K562 (cell line): ENCODE measurements at regions not wholly inside any gene's neighbourhood (a gene's known extent, or its start where the extent isn't known, plus 50 kb on each side); places are given as distances from the start of the nearest gene placed in this dataset.

Source experiments
- ATAC-seq: fragments of 200-7000 bp; cut with Tn5 transposase; 3 replicates; pipeline ENCODE4 v1.9.1; 2020; ENCODE audit warnings: moderate library complexity
- BruUV-seq: library from RNA; stranded (reverse); fragments of 400-500 nt; replicated peaks from 2 replicates; lab custom pipeline; 2021; lab: Mats Ljungman, UMichigan
- CTCF ChIA-PET: fragments of 300-600 bp; formaldehyde crosslinking; extraction: SDS; loops from one replicate; lab custom pipeline; 2021; ENCODE audit warnings: low intra/inter-chr PET ratio; lab: Yijun Ruan, JAX
- POLR2A ChIA-PET: fragments of 300-600, 350-650 bp; sonication (Branson Sonifier 250); formaldehyde crosslinking; extraction: SDS; loops from one replicate; lab custom pipeline; 2021; ENCODE audit warnings: antibody characterized with exemption, inconsistent platforms; lab: Yijun Ruan, JAX
- DNase-seq, 4 experiments: peaks; one replicate each; pipeline versions ENCODE4 v3.0.0 to v3.0.0-alpha.2; 2011 to 2018; ENCODE audit warnings: low spot score in 3 of 4, mixed read lengths in 3 of 4; ENCODE audit errors: extremely low read depth in 1 of 4
- FAIRE-seq: peaks from 2 replicates; lab custom pipeline; 2011; peaks lifted over from hg19 to GRCh38; lab: Jason Lieb, UNC
- H2AFZ ChIP-seq: 2 replicates; pipeline ENCODE4 v1.6.0; 2011; ENCODE audit warnings: low read depth, low read length, control low read depth, inconsistent platforms
- H3K27ac ChIP-seq: fragments of 200-600 bp; 3 replicates; pipeline ENCODE4 v1.8.0; 2011; ENCODE audit warnings: low read depth, mild to moderate bottlenecking, control low read depth, inconsistent platforms, low read length, moderate library complexity, mixed read lengths; ENCODE audit errors: extremely low read depth
- H3K27me3 ChIP-seq, 2 experiments: fragments of 300-600 bp in 1 of 2; 2 replicates in 1 of 2; 3 replicates in 1 of 2; pipeline versions ENCODE4 v1.6.0 to v1.8.0; 2011; ENCODE audit warnings: inconsistent platforms in 2 of 2, low read length in 2 of 2, mild to moderate bottlenecking in 1 of 2, mixed read lengths in 1 of 2, moderate library complexity in 1 of 2; ENCODE audit not compliant: control insufficient read depth in 2 of 2, insufficient read depth in 2 of 2
- H3K36me3 ChIP-seq: fragments of 300-600 bp; 3 replicates; pipeline ENCODE4 v1.8.0; 2011; ENCODE audit warnings: mild to moderate bottlenecking, low read length, inconsistent platforms; ENCODE audit not compliant: control insufficient read depth, insufficient read depth
- H3K4me1 ChIP-seq, 2 experiments: fragments of 200-600 bp in 1 of 2; replicated peaks in 1 of 2; 2 replicates in 1 of 2; 3 replicates in 1 of 2; pipeline versions ENCODE4 v1.5.1 to v1.8.0; 2011; ENCODE audit warnings: inconsistent platforms in 2 of 2, low read length in 2 of 2, mild to moderate bottlenecking in 1 of 2, mixed read lengths in 1 of 2, moderate library complexity in 1 of 2; ENCODE audit not compliant: control insufficient read depth in 2 of 2, insufficient read depth in 2 of 2
- H3K4me2 ChIP-seq: 2 replicates; pipeline ENCODE4 v1.6.1; 2011; ENCODE audit warnings: low read length, control low read depth, inconsistent platforms, mixed read lengths; ENCODE audit not compliant: insufficient read depth
- H3K4me3 ChIP-seq: fragments of 200-600 bp; sonication (generic), shearing (Covaris generic); 2 replicates; pipeline ENCODE4 v1.5.1; 2016; ENCODE audit warnings: control low read depth, inconsistent platforms
- H3K79me2 ChIP-seq: fragments of 200-600 bp; 3 replicates; pipeline ENCODE4 v1.8.0; 2011; ENCODE audit warnings: low read length, inconsistent platforms; ENCODE audit not compliant: control insufficient read depth, insufficient read depth
- H3K9ac ChIP-seq, 2 experiments: 2 replicates each; pipeline versions ENCODE4 v1.6.0 to v1.6.1; 2011; ENCODE audit warnings: low read depth in 2 of 2, low read length in 2 of 2, control low read depth in 1 of 2, inconsistent platforms in 1 of 2, mild to moderate bottlenecking in 1 of 2, mixed read lengths in 1 of 2; ENCODE audit not compliant: insufficient read depth in 1 of 2
- H3K9me1 ChIP-seq: one replicate; pipeline ENCODE4 v1.6.0; 2011; ENCODE audit warnings: inconsistent platforms, mild to moderate bottlenecking, low read length, moderate library complexity; ENCODE audit not compliant: control insufficient read depth, insufficient read depth
- H3K9me3 ChIP-seq: replicated peaks from 2 replicates; pipeline ENCODE4 v1.5.1; 2011; ENCODE audit warnings: low read depth, low read length, inconsistent platforms; ENCODE audit not compliant: control insufficient read depth, insufficient read depth
- H4K20me1 ChIP-seq: replicated peaks from 2 replicates; pipeline ENCODE4 v1.6.1; 2011; ENCODE audit warnings: low read length, inconsistent platforms, mixed read lengths; ENCODE audit not compliant: control insufficient read depth, insufficient read depth
- CBFB ChIP-seq: sonication (generic); formaldehyde crosslinking; IDR thresholded peaks from 2 replicates; pipeline ENCODE4 v1.4.0; 2020; ENCODE audit warnings: mild to moderate bottlenecking, missing genetic modification reagents
- ELF2 ChIP-seq: fragments of 250-450 bp; sonication (Bioruptor Pico); IDR thresholded peaks from 2 replicates; pipeline ENCODE4 v1.5.0; 2021; ENCODE audit warnings: mild to moderate bottlenecking
- GABPB1 ChIP-seq: sonication (generic); formaldehyde crosslinking; IDR thresholded peaks from 2 replicates; pipeline ENCODE4 v1.8.0; 2022; ENCODE audit warnings: mild to moderate bottlenecking, missing genetic modification reagents
- HDAC3 ChIP-seq: fragments of 450-650 bp; IDR thresholded peaks from 2 replicates; pipeline ENCODE4 v1.6.1; 2018; ENCODE audit warnings: borderline replicate concordance, mild to moderate bottlenecking, moderate library complexity; ENCODE audit not compliant: partially characterized antibody
- HLTF ChIP-seq: fragments of 450-650 bp; IDR thresholded peaks from 2 replicates; pipeline ENCODE4 v1.6.1; 2016
- HNRNPL ChIP-seq: fragments of 200-400 bp; formaldehyde crosslinking; IDR thresholded peaks from 2 replicates; pipeline ENCODE4 v1.6.1; 2017; ENCODE audit warnings: low read depth, mild to moderate bottlenecking, low read length
- KAT8 ChIP-seq: fragments of 450-650 bp; IDR thresholded peaks from 2 replicates; pipeline ENCODE4 v1.6.1; 2016; ENCODE audit warnings: low read depth, mild to moderate bottlenecking
- MED1 ChIP-seq: sonication (generic); formaldehyde crosslinking; IDR thresholded peaks from 2 replicates; pipeline ENCODE4 v1.8.1; 2023; ENCODE audit warnings: missing genetic modification reagents, borderline replicate concordance
- MYNN ChIP-seq, 2 experiments: sonication (generic); formaldehyde crosslinking in 1 of 2; IDR thresholded peaks; 2 replicates each; pipeline versions ENCODE4 v1.5.0 to v1.6.1; 2016 to 2020; ENCODE audit warnings: antibody characterized with exemption in 1 of 2, missing genetic modification reagents in 1 of 2
- STAG1 ChIP-seq: sonication (generic); formaldehyde crosslinking; IDR thresholded peaks from 2 replicates; pipeline ENCODE4 v1.5.0; 2020; ENCODE audit warnings: missing genetic modification reagents, borderline replicate concordance
- TSC22D4 ChIP-seq: fragments of 450-650 bp; IDR thresholded peaks from 2 replicates; pipeline ENCODE4 v1.6.1; 2016; ENCODE audit warnings: missing genetic modification characterization, missing biosample characterization, control low read depth
- ZNF589 ChIP-seq: fragments of 200-800 bp; sonication (Bioruptor generic); IDR thresholded peaks from 2 replicates; pipeline ENCODE4 v1.6.1; 2016; ENCODE audit warnings: low read depth, missing genetic modification characterization, missing compliant biosample characterization
- ZNF695 ChIP-seq: fragments of 450-650 bp; formaldehyde crosslinking; IDR thresholded peaks from 2 replicates; pipeline ENCODE4 v1.4.0; 2020; ENCODE audit warnings: mild to moderate bottlenecking, moderate library complexity
- WGBS: fragments of 100-300 bp; shearing (Covaris generic); methylation state at CpG from one replicate; pipeline ENCODE4 v1.1.6; 2016; ENCODE audit warnings: low coverage, mixed read lengths; ENCODE audit not compliant: insufficient coverage; ENCODE audit errors: missing lambda C conversion rate; 5-methylcytosine and 5-hydroxymethylcytosine counted together
- in situ Hi-C: fragments of 300-500 bp; cut with MboI; formaldehyde crosslinking; loops from 4 replicates; pipeline ENCODE4 v1.15.0; 2018; ENCODE audit warnings: inconsistent platforms, mixed read lengths
- intact Hi-C: fragments of 100-400 bp; cut with micrococcal nuclease; formaldehyde crosslinking; loops from 2 replicates; pipeline ENCODE4 v1.14.2; 2022
- TF ChIP-seq, protein P1 (sequence below): sonication (generic); formaldehyde crosslinking; IDR thresholded peaks from 2 replicates; pipeline ENCODE4 v1.8.1; 2023; ENCODE audit warnings: missing genetic modification reagents, mild to moderate bottlenecking, borderline replicate concordance
- TF ChIP-seq, protein P2 (sequence below): sonication (generic); formaldehyde crosslinking; IDR thresholded peaks from 2 replicates; pipeline ENCODE4 v1.5.0; 2020; ENCODE audit warnings: missing genetic modification reagents

DNA sequence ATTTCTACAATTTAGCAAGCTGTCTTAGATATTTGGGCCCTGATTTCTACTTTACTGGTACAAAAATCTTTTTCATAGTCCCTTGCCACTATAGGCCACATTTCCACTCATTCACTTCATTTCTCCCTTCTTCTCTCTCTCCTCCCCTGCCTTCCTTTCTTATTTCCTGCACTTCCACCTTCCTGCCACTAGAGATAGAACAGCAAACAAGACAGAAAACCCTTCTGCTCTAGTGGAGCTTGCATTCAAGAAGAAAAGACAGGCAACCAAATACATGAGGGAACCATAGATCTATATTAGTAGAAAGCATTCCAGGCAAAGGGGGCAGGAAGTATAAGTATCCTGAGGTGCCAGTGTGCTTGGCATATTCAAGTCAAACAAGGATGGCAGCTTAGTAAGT is 623.5 kb downstream of the FLRT2 start (continued):
- TF ChIP-seq MED1: no peak
- TF ChIP-seq, protein P1, sequence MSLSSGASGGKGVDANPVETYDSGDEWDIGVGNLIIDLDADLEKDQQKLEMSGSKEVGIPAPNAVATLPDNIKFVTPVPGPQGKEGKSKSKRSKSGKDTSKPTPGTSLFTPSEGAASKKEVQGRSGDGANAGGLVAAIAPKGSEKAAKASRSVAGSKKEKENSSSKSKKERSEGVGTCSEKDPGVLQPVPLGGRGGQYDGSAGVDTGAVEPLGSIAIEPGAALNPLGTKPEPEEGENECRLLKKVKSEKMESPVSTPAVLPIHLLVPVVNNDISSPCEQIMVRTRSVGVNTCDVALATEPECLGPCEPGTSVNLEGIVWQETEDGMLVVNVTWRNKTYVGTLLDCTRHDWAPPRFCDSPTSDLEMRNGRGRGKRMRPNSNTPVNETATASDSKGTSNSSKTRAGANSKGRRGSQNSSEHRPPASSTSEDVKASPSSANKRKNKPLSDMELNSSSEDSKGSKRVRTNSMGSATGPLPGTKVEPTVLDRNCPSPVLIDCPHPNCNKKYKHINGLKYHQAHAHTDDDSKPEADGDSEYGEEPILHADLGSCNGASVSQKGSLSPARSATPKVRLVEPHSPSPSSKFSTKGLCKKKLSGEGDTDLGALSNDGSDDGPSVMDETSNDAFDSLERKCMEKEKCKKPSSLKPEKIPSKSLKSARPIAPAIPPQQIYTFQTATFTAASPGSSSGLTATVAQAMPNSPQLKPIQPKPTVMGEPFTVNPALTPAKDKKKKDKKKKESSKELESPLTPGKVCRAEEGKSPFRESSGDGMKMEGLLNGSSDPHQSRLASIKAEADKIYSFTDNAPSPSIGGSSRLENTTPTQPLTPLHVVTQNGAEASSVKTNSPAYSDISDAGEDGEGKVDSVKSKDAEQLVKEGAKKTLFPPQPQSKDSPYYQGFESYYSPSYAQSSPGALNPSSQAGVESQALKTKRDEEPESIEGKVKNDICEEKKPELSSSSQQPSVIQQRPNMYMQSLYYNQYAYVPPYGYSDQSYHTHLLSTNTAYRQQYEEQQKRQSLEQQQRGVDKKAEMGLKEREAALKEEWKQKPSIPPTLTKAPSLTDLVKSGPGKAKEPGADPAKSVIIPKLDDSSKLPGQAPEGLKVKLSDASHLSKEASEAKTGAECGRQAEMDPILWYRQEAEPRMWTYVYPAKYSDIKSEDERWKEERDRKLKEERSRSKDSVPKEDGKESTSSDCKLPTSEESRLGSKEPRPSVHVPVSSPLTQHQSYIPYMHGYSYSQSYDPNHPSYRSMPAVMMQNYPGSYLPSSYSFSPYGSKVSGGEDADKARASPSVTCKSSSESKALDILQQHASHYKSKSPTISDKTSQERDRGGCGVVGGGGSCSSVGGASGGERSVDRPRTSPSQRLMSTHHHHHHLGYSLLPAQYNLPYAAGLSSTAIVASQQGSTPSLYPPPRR (CRISPR knock-in tag): no peak
- no peak for TF ChIP-seq ELF2 (CRISPR knock-in tag)
- TF ChIP-seq HNRNPL: no peak
- no peak for TF ChIP-seq ZNF695 (CRISPR knock-in tag)

DNA sequence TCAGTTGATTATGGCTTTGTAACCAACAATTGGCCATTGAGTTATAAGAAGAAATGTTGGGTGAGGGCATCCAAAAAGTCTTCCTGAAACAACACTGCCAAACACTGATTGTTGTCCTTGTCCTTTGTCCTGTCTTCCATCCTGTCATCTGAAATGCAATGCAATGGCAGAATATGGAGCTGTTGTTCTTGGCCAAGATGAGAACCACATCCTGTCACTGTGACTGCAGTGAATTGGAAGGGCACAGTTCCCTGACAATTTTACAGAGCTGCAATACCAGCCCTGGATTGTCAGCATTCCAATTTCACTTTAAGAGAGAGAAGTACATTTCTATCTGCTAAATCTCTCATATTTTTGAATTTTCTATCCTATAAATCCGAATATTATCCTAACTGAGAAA is 613.3 kb downstream of the FLRT2 start:
- DNase-seq (no peak), FAIRE-seq (no peak), ATAC-seq (no peak)
- Histone ChIP-seq H3K4me1 (no peaks in the 10 kb centered on the region), H2AFZ (no peak overlapping the region), H3K9me3 (no peaks in the 10 kb centered on the region), H3K9me1 (no peaks in the 10 kb centered on the region), H3K4me3 (no peak overlapping the region), H3K79me2 (no peaks in the 10 kb centered on the region), H3K27ac (no peak overlapping the region), H3K4me2 (no peak overlapping the region), H4K20me1 (no peaks in the 10 kb centered on the region), H3K36me3 (no peaks in the 10 kb centered on the region), H3K27me3 (no peaks in the 10 kb centered on the region), H3K9ac (no peak overlapping the region)
- 0% methylated on average over 1 of the region's 1 CpG for WGBS
- ChIA-PET POLR2A (no interaction called here), CTCF (no interaction called here)
- BruUV-seq: no TSS peak
- TF ChIP-seq KAT8: no peak
- TF ChIP-seq GABPB1 (CRISPR knock-in tag): no peak
- TF ChIP-seq HDAC3: no peak
- no peak for TF ChIP-seq TSC22D4 (tag)
- no peak for TF ChIP-seq MYNN (IDR thresholded peaks at IDR 0.05)
- no peak for TF ChIP-seq MYNN (CRISPR knock-in tag; IDR thresholded peaks at IDR 0.05)
- no peak for TF ChIP-seq ZNF589 (CRISPR knock-in tag)
- no peak for TF ChIP-seq HLTF
- TF ChIP-seq, protein P2, sequence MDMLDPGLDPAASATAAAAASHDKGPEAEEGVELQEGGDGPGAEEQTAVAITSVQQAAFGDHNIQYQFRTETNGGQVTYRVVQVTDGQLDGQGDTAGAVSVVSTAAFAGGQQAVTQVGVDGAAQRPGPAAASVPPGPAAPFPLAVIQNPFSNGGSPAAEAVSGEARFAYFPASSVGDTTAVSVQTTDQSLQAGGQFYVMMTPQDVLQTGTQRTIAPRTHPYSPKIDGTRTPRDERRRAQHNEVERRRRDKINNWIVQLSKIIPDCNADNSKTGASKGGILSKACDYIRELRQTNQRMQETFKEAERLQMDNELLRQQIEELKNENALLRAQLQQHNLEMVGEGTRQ (CRISPR knock-in tag): no peak
- no peak for TF ChIP-seq CBFB
- no peak for TF ChIP-seq STAG1 (CRISPR knock-in tag)
- intact Hi-C loops (no loop called here), in situ Hi-C loops (no loop called here)
